ENCODE measurements at regions not wholly inside any gene's neighbourhood (a gene's known extent, or its start where the extent isn't known, plus 50 kb on each side); places are given as distances from the start of the nearest gene placed in this dataset.

DNA sequence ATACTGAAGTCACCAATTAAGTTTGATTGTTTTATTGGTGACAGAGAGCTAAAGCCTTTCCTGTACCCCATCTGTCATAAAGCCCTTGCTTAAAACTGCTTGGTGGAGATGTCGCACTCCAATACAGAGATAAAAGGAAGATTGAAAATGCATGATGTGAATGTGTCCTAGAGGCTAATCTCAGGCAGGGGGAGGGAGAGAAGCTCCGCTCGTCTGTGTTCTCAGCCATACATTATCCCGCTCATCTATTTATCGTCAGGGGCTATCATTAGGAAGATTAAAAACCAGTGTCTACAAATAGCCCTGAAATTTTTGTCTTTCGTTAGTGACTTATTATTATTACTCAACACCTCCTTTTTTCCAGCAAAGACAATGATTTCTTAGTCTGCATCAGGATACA lies 110.3 kb downstream of the CMPK2 start:
- H3K27me3 ChIP-seq (ENCODE audit: control insufficient read depth, insufficient read depth, low read length), result no peaks in the 10 kb centered on the region

DNA sequence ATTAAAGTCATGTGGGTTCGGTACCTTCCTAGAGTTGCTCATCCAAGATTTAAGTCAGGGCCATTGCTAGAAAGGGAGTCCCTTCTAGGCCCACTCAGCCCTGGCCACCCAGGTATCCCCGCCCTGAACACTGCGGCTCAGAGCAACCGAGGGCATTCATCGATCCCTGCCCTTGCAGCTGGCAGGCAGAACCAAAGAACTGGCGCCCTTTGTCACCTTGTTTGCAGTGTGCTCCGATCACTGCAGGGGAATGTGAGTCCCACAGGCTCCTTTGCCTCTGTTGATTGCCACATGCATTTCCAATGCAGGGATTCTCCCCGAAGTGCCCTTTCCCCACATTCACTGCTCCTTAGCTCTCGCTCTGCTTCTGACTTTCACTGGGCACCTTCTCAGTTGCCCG lies 108.5 kb downstream of the CMPK2 start:
- Histone ChIP-seq H3K4me3 (ENCODE audit: low read depth, low read length) (no peak overlapping the region), H3K27ac (ENCODE audit: low read depth, low read length) (no peak overlapping the region), H3K9me3 (ENCODE audit: control insufficient read depth, insufficient read depth, low read depth, low read length) (no peaks in the 10 kb centered on the region), H3K27me3 (ENCODE audit: control insufficient read depth, insufficient read depth, low read length) (no peaks in the 10 kb centered on the region), H3K9ac (ENCODE audit: low read length) (no peak overlapping the region), H3K36me3 (ENCODE audit: control insufficient read depth, insufficient read depth, low read length) (no peaks in the 10 kb centered on the region), H3K4me1 (ENCODE audit: control insufficient read depth, insufficient read depth, low read length) (no peaks in the 10 kb centered on the region)

More for the DNA sequence above, 110.3 kb downstream of the CMPK2 start:
- Histone ChIP-seq H3K4me1 (ENCODE audit: control insufficient read depth, insufficient read depth, low read length) (no peaks in the 10 kb centered on the region), H3K9ac (ENCODE audit: low read length) (no peak overlapping the region), H3K36me3 (ENCODE audit: control insufficient read depth, insufficient read depth, low read length) (no peaks in the 10 kb centered on the region), H3K27ac (ENCODE audit: low read depth, low read length) (no peak overlapping the region), H3K4me3 (ENCODE audit: low read depth, low read length) (no peak overlapping the region), H3K9me3 (ENCODE audit: control insufficient read depth, insufficient read depth, low read depth, low read length) (no peaks in the 10 kb centered on the region)

DNA sequence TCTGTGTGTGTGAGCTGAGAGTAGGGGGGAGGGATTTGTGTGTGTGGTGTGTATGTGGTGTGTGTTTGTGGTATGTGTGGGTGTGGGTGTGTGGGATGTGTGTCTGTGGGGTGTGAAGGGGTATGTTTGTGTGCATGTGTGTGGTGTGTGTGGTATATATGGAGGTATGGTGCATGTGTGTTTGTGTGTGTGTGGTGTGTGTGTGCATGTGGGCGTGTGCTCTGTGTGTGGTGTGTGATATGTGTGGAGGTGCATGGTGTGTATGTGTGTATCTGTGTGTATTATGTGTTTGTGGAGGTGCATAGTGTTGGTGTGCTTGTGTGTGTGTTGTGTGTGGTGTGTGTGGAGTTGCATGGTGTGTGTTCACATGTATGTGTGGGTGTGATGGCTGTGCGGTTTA lies 106.0 kb downstream of the CMPK2 start:
- no peak overlapping the region for H3K4me3 ChIP-seq (ENCODE audit: low read depth, low read length)
- H3K4me1 ChIP-seq (ENCODE audit: control insufficient read depth, insufficient read depth, low read length), result peaks cover 4% of the 10 kb centered on the region; the same call in 1 of the 2 replicates
- no peak overlapping the region for H3K27ac ChIP-seq (ENCODE audit: low read depth, low read length)
- no peaks in the 10 kb centered on the region for H3K27me3 ChIP-seq (ENCODE audit: control insufficient read depth, insufficient read depth, low read length)
- H3K9me3 ChIP-seq (ENCODE audit: control insufficient read depth, insufficient read depth, low read depth, low read length), result no peaks in the 10 kb centered on the region; the same call in 1 of the 2 replicates
- H3K9ac ChIP-seq (ENCODE audit: low read length), result no peak overlapping the region
- no peaks in the 10 kb centered on the region for H3K36me3 ChIP-seq (ENCODE audit: control insufficient read depth, insufficient read depth, low read length)

DNA sequence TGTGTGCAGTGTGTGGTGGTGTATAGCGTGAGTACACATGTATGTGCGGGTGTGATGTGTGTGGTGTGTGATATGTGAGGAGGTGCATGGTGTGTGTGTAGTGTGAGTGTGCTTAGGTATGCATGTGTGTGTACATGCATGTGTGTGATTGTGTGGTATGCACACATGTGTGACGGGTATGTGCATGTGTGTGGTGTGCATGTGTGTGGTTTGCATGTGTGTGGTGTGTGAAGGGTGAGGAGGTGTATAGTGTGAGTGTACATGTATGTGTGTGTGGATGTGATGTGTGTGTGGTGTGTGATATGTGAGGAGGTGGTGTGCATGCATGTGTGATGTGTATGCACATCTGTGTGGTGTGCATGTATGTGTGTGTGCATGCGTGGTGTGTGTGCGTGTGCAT lies 105.6 kb downstream of the CMPK2 start:
- Histone ChIP-seq H3K4me3 (ENCODE audit: low read depth, low read length) (no peak overlapping the region), H3K4me1 (ENCODE audit: control insufficient read depth, insufficient read depth, low read length) (peaks cover 7% of the 10 kb centered on the region; the same call in 1 of the 2 replicates), H3K36me3 (ENCODE audit: control insufficient read depth, insufficient read depth, low read length) (no peaks in the 10 kb centered on the region), H3K9me3 (ENCODE audit: control insufficient read depth, insufficient read depth, low read depth, low read length) (no peaks in the 10 kb centered on the region; the same call in 1 of the 2 replicates), H3K27me3 (ENCODE audit: control insufficient read depth, insufficient read depth, low read length) (no peaks in the 10 kb centered on the region), H3K27ac (ENCODE audit: low read depth, low read length) (no peak overlapping the region), H3K9ac (ENCODE audit: low read length) (no peak overlapping the region)

DNA sequence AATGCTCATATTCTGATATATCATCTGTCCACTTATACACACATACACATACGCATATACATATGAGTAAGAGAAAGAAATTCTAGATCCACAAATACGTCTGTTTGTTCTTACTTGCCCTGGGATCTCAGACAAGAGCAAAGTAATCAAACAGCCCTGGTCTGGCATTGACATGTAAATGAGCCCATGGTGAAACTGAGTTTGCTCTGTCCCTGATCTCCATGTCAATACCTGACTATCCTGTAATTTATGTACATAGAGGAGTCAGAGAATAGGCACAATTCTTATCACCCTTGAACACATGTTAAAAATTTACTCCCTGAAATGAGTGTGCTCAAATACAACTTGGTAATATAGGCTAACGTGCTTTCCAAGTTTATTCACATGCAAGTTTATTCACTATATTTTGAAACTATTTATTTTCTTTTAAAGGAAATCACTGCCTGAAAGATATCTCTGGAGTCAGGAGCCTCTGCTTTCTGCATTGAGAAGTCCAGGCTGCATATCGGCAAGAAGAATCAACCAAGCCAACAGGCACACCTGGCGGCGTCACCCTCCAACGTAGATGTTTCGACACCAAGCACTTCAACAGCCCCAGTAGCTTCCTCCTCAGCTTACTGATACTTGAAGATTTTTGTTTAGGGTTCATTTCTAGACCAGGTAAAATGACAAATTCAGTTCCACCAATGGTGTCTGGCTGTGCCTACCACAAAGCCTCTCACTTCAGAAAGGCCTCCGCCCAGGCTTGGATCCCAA lies 100.6 kb downstream of the CMPK2 start:
- Histone ChIP-seq H3K4me3 (ENCODE audit: low read depth, low read length) (no peak overlapping the region), H3K9me3 (ENCODE audit: control insufficient read depth, insufficient read depth, low read depth, low read length) (no peaks in the 10 kb centered on the region; the same call in 1 of the 2 replicates), H3K27me3 (ENCODE audit: control insufficient read depth, insufficient read depth, low read length) (no peaks in the 10 kb centered on the region), H3K4me1 (ENCODE audit: control insufficient read depth, insufficient read depth, low read length) (peaks cover 14% of the 10 kb centered on the region; the same call in 1 of the 2 replicates), H3K9ac (ENCODE audit: low read length) (no peak overlapping the region), H3K36me3 (ENCODE audit: control insufficient read depth, insufficient read depth, low read length) (no peaks in the 10 kb centered on the region), H3K27ac (ENCODE audit: low read depth, low read length) (peak overlapping the region; percentile 33; the same call in 1 of the 2 replicates)

DNA sequence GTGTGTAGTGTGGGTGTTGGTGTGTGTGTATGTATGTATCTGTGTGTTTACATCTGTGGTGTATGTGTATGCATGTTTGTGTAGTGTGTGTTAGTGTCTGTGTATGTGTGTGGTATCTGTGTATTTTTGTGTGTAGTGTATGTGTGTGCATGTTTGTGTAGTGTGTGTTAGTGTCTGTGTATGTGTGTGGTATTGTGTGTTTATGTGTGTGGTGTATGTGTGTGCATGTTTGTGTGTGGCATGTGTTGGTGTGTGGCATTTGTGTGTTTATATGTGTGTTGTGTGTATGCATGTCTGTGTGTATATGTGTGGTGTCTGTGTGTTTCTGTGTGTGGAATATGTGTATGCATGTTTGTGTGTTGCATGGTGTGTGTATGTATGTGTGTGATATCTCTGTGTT lies 96.4 kb downstream of the CMPK2 start:
- Histone ChIP-seq H3K9me3 (ENCODE audit: control insufficient read depth, insufficient read depth, low read depth, low read length) (no peaks in the 10 kb centered on the region; the same call in 1 of the 2 replicates), H3K4me1 (ENCODE audit: control insufficient read depth, insufficient read depth, low read length) (peaks cover 27% of the 10 kb centered on the region), H3K36me3 (ENCODE audit: control insufficient read depth, insufficient read depth, low read length) (no peaks in the 10 kb centered on the region), H3K9ac (ENCODE audit: low read length) (no peak overlapping the region), H3K27me3 (ENCODE audit: control insufficient read depth, insufficient read depth, low read length) (peaks cover 9% of the 10 kb centered on the region), H3K27ac (ENCODE audit: low read depth, low read length) (no peak overlapping the region), H3K4me3 (ENCODE audit: low read depth, low read length) (no peak overlapping the region)

DNA sequence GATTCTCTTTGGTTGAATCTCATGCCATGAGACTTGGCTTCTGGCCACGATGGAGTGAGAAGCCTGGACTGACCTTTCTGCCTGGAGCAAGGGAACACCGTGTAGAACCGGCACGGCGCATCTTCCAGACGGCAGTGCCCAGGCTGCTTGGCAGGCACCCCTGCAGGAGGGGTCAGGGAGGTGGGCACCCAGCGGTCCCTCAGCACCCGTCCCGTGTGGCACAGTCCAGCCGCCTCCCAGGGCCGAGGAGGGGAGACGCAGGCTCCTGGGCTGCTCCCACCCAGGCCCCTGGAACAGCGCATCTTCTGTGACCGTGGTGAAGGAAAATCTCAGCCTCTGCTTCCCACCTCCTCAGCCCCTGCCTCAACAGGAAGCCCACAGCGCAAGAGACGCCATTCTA lies 95.7 kb downstream of the CMPK2 start:
- Histone ChIP-seq H3K9me3 (ENCODE audit: control insufficient read depth, insufficient read depth, low read depth, low read length) (no peaks in the 10 kb centered on the region), H3K4me1 (ENCODE audit: control insufficient read depth, insufficient read depth, low read length) (peaks cover 22% of the 10 kb centered on the region), H3K4me3 (ENCODE audit: low read depth, low read length) (no peak overlapping the region), H3K27ac (ENCODE audit: low read depth, low read length) (no peak overlapping the region), H3K27me3 (ENCODE audit: control insufficient read depth, insufficient read depth, low read length) (peaks cover 9% of the 10 kb centered on the region), H3K9ac (ENCODE audit: low read length) (no peak overlapping the region), H3K36me3 (ENCODE audit: control insufficient read depth, insufficient read depth, low read length) (no peaks in the 10 kb centered on the region)

DNA sequence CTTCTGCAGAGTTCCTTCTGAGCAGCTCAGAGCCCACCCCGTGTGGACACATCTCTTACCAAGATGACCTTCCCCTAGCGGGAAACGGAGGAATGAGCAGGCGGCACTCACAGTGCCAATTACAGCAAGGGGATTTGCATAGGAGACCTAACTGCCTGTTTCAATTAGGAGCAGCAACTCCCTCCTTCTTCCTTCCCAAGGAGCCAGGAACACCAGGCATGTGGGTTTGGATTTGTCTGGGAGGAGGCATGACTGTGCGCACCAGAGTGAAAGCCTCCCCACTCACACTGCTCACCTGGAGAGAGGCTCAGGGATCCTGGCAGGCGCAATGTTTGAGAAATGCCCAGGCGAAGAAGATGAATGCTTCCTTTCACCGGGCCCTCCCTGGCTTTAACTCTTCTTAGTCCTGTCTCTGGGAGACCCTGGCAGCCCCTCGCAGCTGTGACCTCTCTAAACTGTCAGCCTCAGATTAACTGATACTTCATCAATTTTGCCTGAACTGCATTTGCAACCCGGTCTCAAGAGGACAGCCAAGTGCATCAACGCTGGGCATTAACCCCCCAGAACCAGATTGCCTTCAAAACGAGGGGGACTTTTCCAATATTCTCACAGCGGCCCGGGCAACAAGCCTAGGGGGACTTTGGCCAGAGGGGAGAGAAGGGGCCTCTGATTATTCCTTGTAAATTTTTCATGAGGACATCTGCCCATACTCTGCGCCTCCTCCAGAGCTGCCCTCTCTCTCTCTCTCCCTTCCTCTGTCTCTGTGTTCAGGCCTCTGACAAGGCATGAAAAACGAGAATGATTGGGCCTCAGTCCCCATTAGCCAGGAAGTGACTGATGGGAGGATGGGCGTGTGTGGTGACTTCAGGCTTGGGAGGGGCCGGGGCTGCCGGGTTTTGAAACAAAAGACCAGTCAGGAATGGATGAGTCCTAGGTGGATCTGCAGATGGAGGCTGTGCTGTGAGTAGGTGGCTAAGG lies 93.8 kb downstream of the CMPK2 start:
- H3K4me3 ChIP-seq (ENCODE audit: low read depth, low read length), result no peak overlapping the region
- no peak overlapping the region for H3K9ac ChIP-seq (ENCODE audit: low read length)
- H3K4me1 ChIP-seq (ENCODE audit: control insufficient read depth, insufficient read depth, low read length), result peaks cover 14% of the 10 kb centered on the region
- no peak overlapping the region for H3K27ac ChIP-seq (ENCODE audit: low read depth, low read length)
- peaks cover 4% of the 10 kb centered on the region for H3K9me3 ChIP-seq (ENCODE audit: control insufficient read depth, insufficient read depth, low read depth, low read length)
- H3K27me3 ChIP-seq (ENCODE audit: control insufficient read depth, insufficient read depth, low read length), result peaks cover 9% of the 10 kb centered on the region
- no peaks in the 10 kb centered on the region for H3K36me3 ChIP-seq (ENCODE audit: control insufficient read depth, insufficient read depth, low read length)

DNA sequence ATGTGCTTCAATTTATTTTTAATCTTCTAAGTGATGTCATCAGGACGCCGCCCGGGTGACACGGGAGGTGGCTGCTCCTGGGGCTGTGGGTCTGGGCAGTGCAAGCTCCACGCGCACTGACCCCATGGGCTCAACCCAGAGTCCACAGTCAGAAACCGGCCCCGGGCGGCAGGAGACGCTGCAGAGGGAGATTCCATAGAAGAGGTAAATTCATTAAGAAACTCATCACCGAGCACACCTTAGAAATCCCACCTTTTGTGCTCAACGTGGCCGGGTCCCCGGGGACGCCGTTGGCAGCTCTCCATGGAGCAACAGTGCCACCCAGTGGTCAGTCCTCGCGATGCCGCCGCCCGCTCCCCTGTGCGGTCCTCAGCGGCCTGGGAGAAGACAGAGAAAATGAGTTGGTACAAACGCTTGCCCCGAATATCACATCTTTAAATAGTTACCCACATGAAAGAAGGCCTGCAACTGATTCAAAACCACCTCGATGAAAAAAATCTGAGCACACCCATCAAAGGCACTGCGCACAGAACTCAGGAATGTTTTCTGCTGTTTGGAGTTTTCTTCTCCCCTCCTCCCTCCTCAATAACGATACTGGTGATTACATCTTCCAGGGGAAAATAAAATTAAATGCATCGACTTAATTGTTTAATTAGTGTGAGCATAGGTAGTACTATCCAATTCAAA lies 92.6 kb downstream of the CMPK2 start:
- Histone ChIP-seq H3K9me3 (ENCODE audit: control insufficient read depth, insufficient read depth, low read depth, low read length) (peaks cover 4% of the 10 kb centered on the region), H3K4me3 (ENCODE audit: low read depth, low read length) (peak overlapping the region; percentile 43), H3K27ac (ENCODE audit: low read depth, low read length) (no peak overlapping the region), H3K27me3 (ENCODE audit: control insufficient read depth, insufficient read depth, low read length) (peaks cover 9% of the 10 kb centered on the region), H3K4me1 (ENCODE audit: control insufficient read depth, insufficient read depth, low read length) (peaks cover 14% of the 10 kb centered on the region), H3K9ac (ENCODE audit: low read length) (no peak overlapping the region), H3K36me3 (ENCODE audit: control insufficient read depth, insufficient read depth, low read length) (no peaks in the 10 kb centered on the region)

DNA sequence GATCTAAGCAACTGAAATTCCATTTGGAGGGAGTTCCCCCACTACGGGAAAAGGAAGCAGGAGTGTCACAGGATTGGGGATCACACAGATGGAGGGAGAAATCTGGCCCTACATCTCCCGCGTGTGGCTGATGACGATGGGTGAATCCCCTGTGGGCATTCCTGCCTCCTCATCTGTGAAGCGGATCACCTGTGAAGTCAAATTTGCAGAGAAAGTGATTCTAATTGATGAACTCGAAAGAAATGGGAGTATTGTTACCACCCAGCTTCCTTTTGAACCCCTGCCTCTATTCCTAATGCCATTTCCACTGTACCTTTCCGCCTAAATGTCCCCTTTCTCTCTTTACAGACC lies 92.0 kb downstream of the CMPK2 start:
- peaks cover 9% of the 10 kb centered on the region for H3K27me3 ChIP-seq (ENCODE audit: control insufficient read depth, insufficient read depth, low read length)
- H3K4me1 ChIP-seq (ENCODE audit: control insufficient read depth, insufficient read depth, low read length), result peaks cover 14% of the 10 kb centered on the region
- H3K4me3 ChIP-seq (ENCODE audit: low read depth, low read length), result no peak overlapping the region
- no peaks in the 10 kb centered on the region for H3K36me3 ChIP-seq (ENCODE audit: control insufficient read depth, insufficient read depth, low read length)
- no peak overlapping the region for H3K9ac ChIP-seq (ENCODE audit: low read length)
- H3K9me3 ChIP-seq (ENCODE audit: control insufficient read depth, insufficient read depth, low read depth, low read length), result peaks cover 4% of the 10 kb centered on the region
- no peak overlapping the region for H3K27ac ChIP-seq (ENCODE audit: low read depth, low read length)
